Fibroblast of the aortic adventitia (primary cell): ENCODE measurements at regions not wholly inside any gene's neighbourhood (a gene's known extent, or its start where the extent isn't known, plus 50 kb on each side); places are given as distances from the start of the nearest gene placed in this dataset.
A peak's percentile ranks its signal among the peaks of the same experiment; 100 is the strongest.

Experiments used
- DNase-seq: peaks from one replicate; pipeline ENCODE4 v3.0.0-alpha.2; 2010; ENCODE audit warnings: low read depth
- H3K4me3 ChIP-seq: 2 replicates; pipeline ENCODE4 v1.5.1; 2011; ENCODE audit warnings: low read depth, mild to moderate bottlenecking, control low read depth, low read length, moderate library complexity
- CTCF ChIP-seq: IDR thresholded peaks from 2 replicates; pipeline ENCODE4 v1.5.1; 2011; ENCODE audit warnings: mild to moderate bottlenecking, low read length, control low read depth, inconsistent platforms; ENCODE audit not compliant: insufficient read depth

GRCh38 chr2:172296267-172297046, 130.9 kb upstream of the ITGA6 start:
- TF ChIP-seq CTCF = no peak
- H3K4me3 ChIP-seq = no peak overlapping the region
- peak; percentile 43 for DNase-seq

- no peak for TF ChIP-seq CTCF
- H3K4me3 ChIP-seq = no peak overlapping the region
- no peak for DNase-seq
Observed at GRCh38 chr2:172297531-172297930, 129.9 kb upstream of the ITGA6 start.

GRCh38 chr2:172297950-172298349, 129.4 kb upstream of the ITGA6 start:
- no peak for TF ChIP-seq CTCF
- no peak for DNase-seq
- H3K4me3 ChIP-seq = no peak overlapping the region

- H3K4me3 ChIP-seq = no peak overlapping the region
- TF ChIP-seq CTCF = no peak
- peak; percentile 73 for DNase-seq
Observed at GRCh38 chr2:172299741-172300140, 127.6 kb upstream of the ITGA6 start.

GRCh38 chr2:172300851-172301250, 126.5 kb upstream of the ITGA6 start:
- TF ChIP-seq CTCF = no peak
- no peak for DNase-seq
- H3K4me3 ChIP-seq = no peak overlapping the region

- DNase-seq = no peak
- H3K4me3 ChIP-seq = no peak overlapping the region
- TF ChIP-seq CTCF = no peak
Observed at GRCh38 chr2:172305066-172305465, 122.3 kb upstream of the ITGA6 start.

- no peak overlapping the region for H3K4me3 ChIP-seq
- DNase-seq = peak; percentile 46
- no peak for TF ChIP-seq CTCF
Observed at GRCh38 chr2:172307800-172308199, 119.6 kb upstream of the ITGA6 start.
